CD4-positive, CD25-positive, alpha-beta regulatory T cell (primary cell): ENCODE measurements at regions not wholly inside any gene's neighbourhood (a gene's known extent, or its start where the extent isn't known, plus 50 kb on each side); places are given as distances from the start of the nearest gene placed in this dataset.
"Not testable (repeated sequence)": the region's sequence is repeated elsewhere in the genome, so short reads cannot be mapped to it uniquely, and the experiment has no call there.

Source experiments
- ATAC-seq, 2 donors: fragments of 150-1000 bp; cut with Tn5 transposase; one replicate each; pipeline ENCODE4 v1.10.0; 2021; ENCODE audit warnings: low read depth in 2 of 2, moderate number of reproducible peaks in 2 of 2, moderate library complexity in 1 of 2
- DNase-seq, 3 donors: peaks; one replicate each; pipeline versions ENCODE4 v3.0.0 to v3.0.0-alpha.2; 2012 to 2022; ENCODE audit warnings: mixed read lengths in 1 of 3
- H3K27ac ChIP-seq: one replicate; pipeline ENCODE4 v1.7.0; 2013; ENCODE audit warnings: mild to moderate bottlenecking, low read length; ENCODE audit not compliant: insufficient read depth, poor library complexity, severe bottlenecking
- H3K27me3 ChIP-seq: one replicate; pipeline ENCODE4 v1.7.0; 2013; ENCODE audit warnings: low read length; ENCODE audit not compliant: control insufficient read depth, insufficient read depth
- H3K36me3 ChIP-seq: one replicate; pipeline ENCODE4 v1.7.0; 2013; ENCODE audit warnings: mild to moderate bottlenecking, low read length, moderate library complexity; ENCODE audit not compliant: control insufficient read depth, insufficient read depth
- H3K4me1 ChIP-seq: 2 replicates; pipeline ENCODE4 v1.7.0; 2013; ENCODE audit warnings: mild to moderate bottlenecking, low read length; ENCODE audit not compliant: insufficient read depth, control insufficient read depth, poor library complexity, severe bottlenecking
- H3K4me3 ChIP-seq: one replicate; pipeline ENCODE4 v1.7.0; 2013; ENCODE audit warnings: low read depth, mild to moderate bottlenecking, low read length, moderate library complexity
- H3K9me3 ChIP-seq, 2 experiments: 1 replicate in 1 of 2; 2 replicates in 1 of 2; pipeline ENCODE4 v1.7.0; 2013; ENCODE audit warnings: low read length in 2 of 2, mild to moderate bottlenecking in 1 of 2, moderate library complexity in 1 of 2; ENCODE audit not compliant: control insufficient read depth in 2 of 2
- H3K27ac Mint-ChIP-seq, 3 donors: one replicate each; pipeline ENCODE4 v1.8.0; 2020 to 2022; ENCODE audit warnings: mild to moderate bottlenecking in 3 of 3, mixed read lengths in 3 of 3, moderate library complexity in 2 of 3
- H3K27me3 Mint-ChIP-seq: one replicate; pipeline ENCODE4 v1.8.0; 2022; ENCODE audit warnings: mild to moderate bottlenecking, mixed read lengths
- H3K36me3 Mint-ChIP-seq: one replicate; pipeline ENCODE4 v1.8.0; 2020; ENCODE audit warnings: mixed read lengths
- H3K4me1 Mint-ChIP-seq, 4 donors: one replicate each; pipeline ENCODE4 v1.8.0; 2020 to 2022; ENCODE audit warnings: mixed read lengths in 4 of 4, mild to moderate bottlenecking in 1 of 4
- H3K4me3 Mint-ChIP-seq, 4 donors: one replicate each; pipeline ENCODE4 v1.8.0; 2020 to 2022; ENCODE audit warnings: mild to moderate bottlenecking in 4 of 4, mixed read lengths in 4 of 4, moderate library complexity in 3 of 4
- H3K9me3 Mint-ChIP-seq, 7 donors: one replicate each; pipeline ENCODE4 v1.8.0; 2020 to 2022; ENCODE audit warnings: mixed read lengths in 7 of 7, mild to moderate bottlenecking in 3 of 7, moderate library complexity in 2 of 7

DNA sequence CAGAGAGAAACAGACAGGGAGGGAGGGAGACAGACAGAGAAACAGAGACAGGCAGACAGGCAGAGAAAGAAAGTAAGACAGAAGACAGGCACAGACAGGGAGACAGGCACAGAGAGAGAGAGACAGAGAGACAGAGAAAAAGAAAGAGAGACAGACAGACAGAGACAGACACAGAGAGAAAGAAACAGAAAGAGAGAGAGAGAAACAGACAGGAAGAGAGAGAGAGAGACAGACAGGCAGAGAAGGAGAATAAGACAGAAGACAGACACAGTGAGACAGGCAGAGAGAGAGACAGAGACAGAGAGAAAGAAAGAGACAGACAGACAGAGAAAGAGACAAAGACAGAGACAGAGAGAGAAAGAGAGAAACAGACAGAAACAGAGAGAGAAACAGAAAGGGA, 754.8 kb upstream of the DEFB115 start:
- Histone ChIP-seq H3K27ac (no peak overlapping the region), H3K27me3 (no peaks in the 10 kb centered on the region), H3K4me3 (no peak overlapping the region), H3K4me1 (no peaks in the 10 kb centered on the region), H3K9me3 (peaks cover 3 to 10% of the 10 kb centered on the region in 2 experiments), H3K36me3 (no peaks in the 10 kb centered on the region)
- no peak overlapping the region for H3K27ac Mint-ChIP-seq
- no peak overlapping the region for H3K4me3 Mint-ChIP-seq
- H3K27me3 Mint-ChIP-seq: no peaks in the 10 kb centered on the region
- no peaks in the 10 kb centered on the region for H3K36me3 Mint-ChIP-seq
- H3K4me1 Mint-ChIP-seq: no peaks in the 10 kb centered on the region
- peaks cover 0 to 13% (median 2%) of the 10 kb centered on the region in 7 donors for H3K9me3 Mint-ChIP-seq
- DNase-seq (no peak), ATAC-seq (no peak)

GRCh38 chr20:30503204-30503603, 754.3 kb upstream of the DEFB115 start:
- H3K27me3 Mint-ChIP-seq, H3K36me3 Mint-ChIP-seq, H3K4me1 Mint-ChIP-seq, H3K4me1 ChIP-seq, H3K27me3 ChIP-seq, H3K27ac Mint-ChIP-seq, H3K36me3 ChIP-seq, H3K4me3 ChIP-seq, H3K4me3 Mint-ChIP-seq, H3K9me3 ChIP-seq, ATAC-seq, H3K27ac ChIP-seq, DNase-seq: not testable (repeated sequence)
- peaks cover 0 to 18% (median 3%) of the 10 kb centered on the region in 7 donors for H3K9me3 Mint-ChIP-seq

- no peak overlapping the region for H3K4me3 ChIP-seq
- no peak overlapping the region for H3K27ac Mint-ChIP-seq
- no peaks in the 10 kb centered on the region for H3K27me3 Mint-ChIP-seq
- peaks cover 0 to 25% (median 5%) of the 10 kb centered on the region in 7 donors for H3K9me3 Mint-ChIP-seq
- no peak overlapping the region for H3K27ac ChIP-seq
- peaks cover 3 to 10% of the 10 kb centered on the region in 2 experiments for H3K9me3 ChIP-seq
- H3K36me3 Mint-ChIP-seq: no peaks in the 10 kb centered on the region
- no peaks in the 10 kb centered on the region for H3K4me1 Mint-ChIP-seq
- H3K27me3 ChIP-seq: no peaks in the 10 kb centered on the region
- no peaks in the 10 kb centered on the region for H3K36me3 ChIP-seq
- DNase-seq: no peak
- no peak for ATAC-seq
- no peak overlapping the region for H3K4me3 Mint-ChIP-seq
- H3K4me1 ChIP-seq: no peaks in the 10 kb centered on the region
Observed at GRCh38 chr20:30503992-30504570, 753.4 kb upstream of the DEFB115 start.

- H3K4me1 Mint-ChIP-seq: no peaks in the 10 kb centered on the region
- ATAC-seq: no peak
- DNase-seq: no peak
- H3K27me3 Mint-ChIP-seq: no peaks in the 10 kb centered on the region
- Histone ChIP-seq H3K9me3 (peaks cover 3 to 10% of the 10 kb centered on the region in 2 experiments), H3K4me3 (no peak overlapping the region), H3K36me3 (no peaks in the 10 kb centered on the region), H3K4me1 (no peaks in the 10 kb centered on the region), H3K27me3 (no peaks in the 10 kb centered on the region), H3K27ac (no peak overlapping the region)
- no peak overlapping the region for H3K4me3 Mint-ChIP-seq
- no peaks in the 10 kb centered on the region for H3K36me3 Mint-ChIP-seq
- H3K27ac Mint-ChIP-seq: no peak overlapping the region
- peaks cover 0 to 33% (median 7%) of the 10 kb centered on the region in 7 donors for H3K9me3 Mint-ChIP-seq
Observed at GRCh38 chr20:30505566-30505965, 751.9 kb upstream of the DEFB115 start.

GRCh38 chr20:30506100-30506499, 751.4 kb upstream of the DEFB115 start:
- H3K9me3 ChIP-seq: peaks cover 3 to 10% of the 10 kb centered on the region in 2 experiments
- H3K27me3 Mint-ChIP-seq: no peaks in the 10 kb centered on the region

DNA sequence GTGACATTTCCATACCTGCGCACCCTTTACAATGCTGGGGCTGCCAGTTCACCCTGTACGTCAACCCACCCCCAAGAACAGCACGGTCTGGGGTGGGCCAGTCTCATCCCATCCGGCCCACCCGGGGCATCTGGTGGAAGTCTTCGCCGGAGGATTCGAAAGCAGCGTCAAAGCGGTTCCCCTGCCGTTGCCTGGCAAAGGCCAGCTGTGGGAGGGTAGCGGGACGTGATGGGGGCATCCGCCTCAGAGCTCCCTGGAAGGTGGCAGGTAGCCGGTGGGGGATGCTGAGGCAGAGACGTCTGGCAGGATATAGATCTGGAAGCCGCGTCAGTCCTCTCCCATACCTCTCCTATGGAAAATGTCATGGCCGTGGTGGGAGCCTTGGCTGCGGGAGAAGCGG, 749.1 kb upstream of the DEFB115 start:
- H3K4me1 ChIP-seq, H3K36me3 ChIP-seq, H3K27me3 Mint-ChIP-seq, H3K4me1 Mint-ChIP-seq, H3K36me3 Mint-ChIP-seq, H3K27me3 ChIP-seq, H3K27ac ChIP-seq, H3K27ac Mint-ChIP-seq, H3K4me3 Mint-ChIP-seq, ATAC-seq, H3K4me3 ChIP-seq, DNase-seq: not testable (repeated sequence)
- peaks cover 5 to 22% of the 10 kb centered on the region in 2 experiments for H3K9me3 ChIP-seq
- H3K9me3 Mint-ChIP-seq: peaks cover 0 to 43% (median 9%) of the 10 kb centered on the region in 7 donors

More at GRCh38 chr20:30506100-30506499, 751.4 kb upstream of the DEFB115 start:
- Mint-ChIP-seq H3K4me1 (no peaks in the 10 kb centered on the region), H3K27ac (no peak overlapping the region), H3K4me3 (no peak overlapping the region), H3K36me3 (no peaks in the 10 kb centered on the region), H3K9me3 (peaks cover 0 to 38% (median 9%) of the 10 kb centered on the region in 7 donors)
- Histone ChIP-seq H3K36me3 (no peaks in the 10 kb centered on the region), H3K4me1 (no peaks in the 10 kb centered on the region), H3K27ac (no peak overlapping the region), H3K27me3 (no peaks in the 10 kb centered on the region), H3K4me3 (no peak overlapping the region)
- DNase-seq: no peak
- no peak for ATAC-seq

DNA sequence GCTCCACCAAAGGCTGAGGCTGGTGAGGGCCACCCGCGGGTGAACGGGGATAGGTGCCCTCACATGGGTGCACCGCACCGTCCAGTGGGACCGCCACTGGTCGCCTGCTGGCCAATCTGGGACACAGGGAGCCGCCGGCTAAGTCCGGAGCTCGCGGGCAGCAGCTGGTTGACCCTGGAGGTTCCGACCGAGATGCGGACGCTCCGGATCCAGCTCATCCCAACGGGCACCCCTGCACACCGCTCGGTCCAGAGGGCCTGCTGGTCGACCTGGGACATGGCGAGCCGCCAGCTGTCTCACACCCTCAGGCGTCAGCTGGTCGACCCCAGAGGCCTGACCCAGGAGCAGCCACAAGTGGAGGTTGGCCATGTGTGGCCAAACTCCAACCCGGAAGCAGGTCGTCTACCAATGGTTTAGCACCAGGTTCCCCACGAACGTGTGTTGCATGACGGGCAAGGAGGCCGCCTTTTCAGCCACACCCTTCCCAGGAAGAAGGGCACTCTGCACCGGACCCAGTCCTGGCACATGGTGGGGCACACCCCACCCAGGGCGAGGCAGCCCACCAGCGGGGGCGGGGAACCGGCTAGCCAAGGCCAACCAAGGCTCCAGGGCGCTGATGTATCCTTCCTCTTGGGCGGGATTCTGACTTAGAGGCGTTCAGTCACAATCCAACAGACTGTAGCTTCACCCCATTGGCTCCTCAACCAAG, 746.0 kb upstream of the DEFB115 start:
- H3K9me3 Mint-ChIP-seq: peaks cover 0 to 57% (median 13%) of the 10 kb centered on the region in 7 donors

More for the DNA sequence above, 746.0 kb upstream of the DEFB115 start:
- no peak for DNase-seq
- Mint-ChIP-seq H3K36me3 (no peaks in the 10 kb centered on the region), H3K4me3 (no peak overlapping the region), H3K4me1 (no peaks in the 10 kb centered on the region), H3K27ac (no peak overlapping the region), H3K27me3 (no peaks in the 10 kb centered on the region)
- H3K4me3 ChIP-seq: no peak overlapping the region
- no peaks in the 10 kb centered on the region for H3K4me1 ChIP-seq
- peaks cover 2 to 27% of the 10 kb centered on the region in 2 experiments for H3K9me3 ChIP-seq
- no peak overlapping the region for H3K27ac ChIP-seq
- no peaks in the 10 kb centered on the region for H3K27me3 ChIP-seq
- ATAC-seq: no peak
- no peaks in the 10 kb centered on the region for H3K36me3 ChIP-seq
